Activated CD8-positive, alpha-beta memory T cell treated with anti-CD3 and anti-CD28 coated beads, Interleukin-2, amount 10 ng/mL, durations not matched to agents 7 days and 5 days (primary cell): ENCODE measurements at regions not wholly inside any gene's neighbourhood (a gene's known extent, or its start where the extent isn't known, plus 50 kb on each side); places are given as distances from the start of the nearest gene placed in this dataset.

Experiments
- ATAC-seq: fragments of 150-1000 bp; cut with Tn5 transposase; one replicate; pipeline ENCODE4 v1.10.0; 2021; ENCODE audit warnings: moderate library complexity
- CTCF ChIA-PET: fragments of 350-600 bp; sonication (Branson Sonifier 250); formaldehyde crosslinking; loops from one replicate; lab custom pipeline; 2021; ENCODE audit warnings: antibody characterized with exemption; lab: Charles Lee
- DNase-seq: peaks from one replicate; pipeline ENCODE4 v3.0.0-alpha.2; 2020
- H3K27ac Mint-ChIP-seq: one replicate; pipeline ENCODE4 v1.8.0; 2021; ENCODE audit warnings: mild to moderate bottlenecking, mixed read lengths
- H3K27me3 Mint-ChIP-seq: one replicate; pipeline ENCODE4 v1.8.0; 2021; ENCODE audit warnings: mixed read lengths
- H3K36me3 Mint-ChIP-seq: one replicate; pipeline ENCODE4 v1.8.0; 2021; ENCODE audit warnings: mild to moderate bottlenecking, mixed read lengths
- H3K4me1 Mint-ChIP-seq: one replicate; pipeline ENCODE4 v1.8.0; 2021; ENCODE audit warnings: mixed read lengths
- H3K4me3 Mint-ChIP-seq: one replicate; pipeline ENCODE4 v1.8.0; 2021; ENCODE audit warnings: mild to moderate bottlenecking, moderate library complexity, mixed read lengths
- H3K9me3 Mint-ChIP-seq: one replicate; pipeline ENCODE4 v1.8.0; 2022; ENCODE audit warnings: low read depth, mixed read lengths

DNA sequence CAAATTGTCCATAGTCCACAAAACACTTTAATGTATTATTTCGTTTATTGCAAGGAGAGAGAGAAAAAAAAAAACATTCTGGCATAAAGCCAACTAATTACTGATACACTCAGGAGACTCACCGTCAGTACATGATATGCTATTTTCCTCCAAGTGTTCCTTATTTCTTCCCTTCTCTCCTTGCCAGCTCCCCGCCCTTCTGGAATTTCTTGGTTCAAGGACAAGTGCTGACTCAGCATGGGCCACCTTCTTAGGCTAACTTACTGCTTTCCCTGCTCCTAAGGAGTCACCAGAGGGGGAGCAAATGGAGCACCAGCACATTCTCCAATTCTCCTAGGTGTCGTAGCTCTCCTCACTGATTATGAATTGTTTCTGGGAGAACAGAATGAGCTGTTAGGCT is 133.8 kb upstream of the HDAC9 start:
- ATAC-seq = no peak
- H3K27me3 Mint-ChIP-seq = peaks cover 4% of the 10 kb centered on the region
- no peaks in the 10 kb centered on the region for H3K36me3 Mint-ChIP-seq
- H3K4me3 Mint-ChIP-seq = no peak overlapping the region
- no peaks in the 10 kb centered on the region for H3K4me1 Mint-ChIP-seq
- no peak for DNase-seq
- H3K9me3 Mint-ChIP-seq = no peaks in the 10 kb centered on the region
- CTCF ChIA-PET = no interaction called here
- no peak overlapping the region for H3K27ac Mint-ChIP-seq

GRCh38 chr7:18363751-18364380 is 131.7 kb upstream of the HDAC9 start:
- CTCF ChIA-PET = no interaction called here
- Mint-ChIP-seq H3K4me1 (no peaks in the 10 kb centered on the region), H3K36me3 (no peaks in the 10 kb centered on the region), H3K4me3 (no peak overlapping the region), H3K9me3 (no peaks in the 10 kb centered on the region), H3K27me3 (peaks cover 4% of the 10 kb centered on the region), H3K27ac (no peak overlapping the region)
- DNase-seq (no peak), ATAC-seq (no peak)

- Mint-ChIP-seq H3K27me3 (peaks cover 4% of the 10 kb centered on the region), H3K4me1 (no peaks in the 10 kb centered on the region), H3K9me3 (no peaks in the 10 kb centered on the region), H3K36me3 (no peaks in the 10 kb centered on the region), H3K27ac (no peak overlapping the region), H3K4me3 (no peak overlapping the region)
- ATAC-seq (no peak), DNase-seq (no peak)
- CTCF ChIA-PET = no interaction called here
These were observed 131.2 kb upstream of the HDAC9 start for GRCh38 chr7:18364396-18364795.

- ATAC-seq = no peak
- no peak for DNase-seq
- CTCF ChIA-PET = no interaction called here
- Mint-ChIP-seq H3K4me1 (no peaks in the 10 kb centered on the region), H3K27ac (no peak overlapping the region), H3K27me3 (no peaks in the 10 kb centered on the region), H3K4me3 (no peak overlapping the region), H3K36me3 (no peaks in the 10 kb centered on the region), H3K9me3 (no peaks in the 10 kb centered on the region)
These were observed 129.2 kb upstream of the HDAC9 start for GRCh38 chr7:18366394-18366793.

DNA sequence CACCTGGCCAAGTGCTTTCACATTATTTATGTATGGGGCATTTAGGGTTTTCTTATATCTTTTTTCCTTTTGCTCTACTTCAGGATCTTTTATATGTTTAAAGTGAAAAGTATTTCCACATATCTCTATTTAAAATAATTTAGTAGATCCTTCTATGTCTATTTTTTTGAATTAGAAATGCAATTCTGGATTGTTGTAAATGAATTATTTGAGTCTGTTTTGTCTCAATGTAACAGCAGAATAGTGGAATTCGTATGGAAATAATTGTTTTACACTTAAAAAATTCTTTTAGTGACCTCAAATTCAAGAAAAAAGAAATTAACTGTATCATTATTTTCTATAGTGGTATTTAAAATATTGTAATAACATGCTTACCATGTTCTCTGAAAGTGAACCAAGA is 126.5 kb upstream of the HDAC9 start:
- DNase-seq = no peak
- H3K36me3 Mint-ChIP-seq = no peaks in the 10 kb centered on the region
- no peaks in the 10 kb centered on the region for H3K9me3 Mint-ChIP-seq
- no peaks in the 10 kb centered on the region for H3K4me1 Mint-ChIP-seq
- H3K27ac Mint-ChIP-seq = no peak overlapping the region
- CTCF ChIA-PET = no interaction called here
- no peaks in the 10 kb centered on the region for H3K27me3 Mint-ChIP-seq
- no peak overlapping the region for H3K4me3 Mint-ChIP-seq
- no peak for ATAC-seq

DNA sequence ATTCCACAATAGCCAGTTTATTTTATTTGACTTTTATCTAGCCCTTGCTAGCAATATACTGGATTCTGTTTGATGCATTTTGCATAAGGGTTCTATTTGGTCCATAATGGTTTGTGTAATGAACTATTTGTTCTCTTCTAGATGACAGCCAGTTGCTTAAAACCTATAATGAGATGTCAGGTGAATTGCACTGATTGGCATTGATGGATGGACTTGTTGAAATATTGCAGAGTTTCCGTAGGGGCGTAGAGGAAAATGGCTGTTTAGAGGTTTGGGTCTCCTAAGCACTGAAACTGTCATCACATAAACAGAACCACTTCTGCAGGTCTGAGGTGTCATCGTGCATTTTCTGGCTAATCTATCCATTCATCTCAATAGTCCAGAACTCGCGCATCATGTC is 124.9 kb upstream of the HDAC9 start:
- H3K27ac Mint-ChIP-seq = no peak overlapping the region
- no peak overlapping the region for H3K4me3 Mint-ChIP-seq
- no peaks in the 10 kb centered on the region for H3K36me3 Mint-ChIP-seq
- CTCF ChIA-PET = no interaction called here
- no peak for DNase-seq
- ATAC-seq = no peak
- no peaks in the 10 kb centered on the region for H3K4me1 Mint-ChIP-seq
- H3K27me3 Mint-ChIP-seq = no peaks in the 10 kb centered on the region
- H3K9me3 Mint-ChIP-seq = no peaks in the 10 kb centered on the region

DNA sequence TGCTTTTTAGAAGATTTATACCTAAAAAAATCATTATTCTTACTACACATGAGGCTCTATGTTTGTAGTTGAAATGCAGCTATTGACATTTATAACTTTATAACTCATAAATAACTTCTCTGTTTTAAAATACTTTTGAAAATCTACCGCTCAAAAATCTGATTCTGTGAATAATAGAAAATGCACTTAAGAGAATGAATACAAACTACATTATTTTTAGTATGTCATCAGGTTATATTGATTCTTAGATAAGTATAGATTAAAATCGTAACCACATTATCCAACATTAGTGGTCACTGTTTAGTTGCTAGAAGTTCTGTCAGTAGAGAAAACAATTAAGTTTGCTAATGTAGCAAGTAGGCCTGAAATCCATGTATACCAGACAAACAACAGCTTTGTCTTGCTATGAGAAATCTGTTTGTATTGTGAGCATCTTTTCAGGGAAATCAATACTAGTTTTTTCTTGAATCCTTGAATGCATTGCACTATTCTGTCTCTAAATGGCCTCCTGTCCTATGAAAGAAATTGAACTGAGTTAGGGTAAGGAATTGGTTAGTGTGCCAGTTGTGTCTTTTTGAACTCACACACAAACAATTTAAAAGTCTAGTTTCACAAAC is 116.5 kb upstream of the HDAC9 start:
- Mint-ChIP-seq H3K4me3 (no peak overlapping the region), H3K9me3 (no peaks in the 10 kb centered on the region), H3K36me3 (no peaks in the 10 kb centered on the region), H3K4me1 (no peaks in the 10 kb centered on the region), H3K27ac (no peak overlapping the region), H3K27me3 (no peaks in the 10 kb centered on the region)
- CTCF ChIA-PET = no interaction called here
- DNase-seq = no peak
- ATAC-seq = no peak

GRCh38 chr7:18384491-18385143 is 110.9 kb upstream of the HDAC9 start:
- H3K4me1 Mint-ChIP-seq = no peaks in the 10 kb centered on the region
- H3K4me3 Mint-ChIP-seq = no peak overlapping the region
- H3K9me3 Mint-ChIP-seq = no peaks in the 10 kb centered on the region
- H3K27ac Mint-ChIP-seq = no peak overlapping the region
- H3K27me3 Mint-ChIP-seq = no peaks in the 10 kb centered on the region
- CTCF ChIA-PET = no interaction called here
- ATAC-seq (no peak), DNase-seq (no peak)
- no peaks in the 10 kb centered on the region for H3K36me3 Mint-ChIP-seq

GRCh38 chr7:18386607-18387006 is 108.9 kb upstream of the HDAC9 start:
- H3K9me3 Mint-ChIP-seq = no peaks in the 10 kb centered on the region
- DNase-seq (no peak), ATAC-seq (no peak)
- H3K4me1 Mint-ChIP-seq = peaks cover 2% of the 10 kb centered on the region
- CTCF ChIA-PET = no interaction called here
- no peaks in the 10 kb centered on the region for H3K36me3 Mint-ChIP-seq
- H3K27me3 Mint-ChIP-seq = no peaks in the 10 kb centered on the region
- H3K4me3 Mint-ChIP-seq = no peak overlapping the region
- no peak overlapping the region for H3K27ac Mint-ChIP-seq

DNA sequence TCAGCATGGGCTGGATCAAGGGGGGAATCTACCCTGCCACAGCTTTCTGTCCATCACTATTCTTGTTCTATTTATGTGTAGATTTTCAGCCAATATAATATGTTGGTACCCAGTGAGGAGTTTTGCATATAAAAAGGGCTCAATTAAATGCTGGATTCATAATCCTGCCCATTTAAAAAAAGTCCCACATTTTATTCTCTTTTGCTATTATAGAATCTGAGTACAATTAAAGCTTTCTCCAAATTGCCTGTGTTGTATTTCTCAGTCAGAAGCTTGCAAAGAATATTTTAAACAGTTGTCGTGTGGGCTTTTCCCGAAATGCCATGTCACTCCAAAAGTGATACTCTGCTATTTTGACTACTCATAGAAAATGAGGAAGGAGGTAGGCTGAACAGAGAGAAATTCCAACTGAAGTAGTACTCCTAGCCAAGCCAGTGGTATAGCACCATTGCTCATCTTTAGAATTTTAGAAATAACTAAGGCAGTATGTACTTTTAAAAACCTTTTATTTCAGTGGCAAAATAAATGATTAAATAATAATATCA is 108.3 kb upstream of the HDAC9 start:
- DNase-seq = no peak
- peaks cover 2% of the 10 kb centered on the region for H3K4me1 Mint-ChIP-seq
- ATAC-seq = no peak
- CTCF ChIA-PET = no interaction called here
- no peaks in the 10 kb centered on the region for H3K9me3 Mint-ChIP-seq
- no peaks in the 10 kb centered on the region for H3K36me3 Mint-ChIP-seq
- no peak overlapping the region for H3K4me3 Mint-ChIP-seq
- no peak overlapping the region for H3K27ac Mint-ChIP-seq
- no peaks in the 10 kb centered on the region for H3K27me3 Mint-ChIP-seq

GRCh38 chr7:18390535-18390907 is 105.0 kb upstream of the HDAC9 start:
- H3K4me1 Mint-ChIP-seq = peaks cover 2% of the 10 kb centered on the region
- no peaks in the 10 kb centered on the region for H3K36me3 Mint-ChIP-seq
- H3K27ac Mint-ChIP-seq = no peak overlapping the region
- H3K9me3 Mint-ChIP-seq = no peaks in the 10 kb centered on the region
- CTCF ChIA-PET = interaction anchor here (0.6 kb wide), 1 partner anchor 37 kb away, joined by 3 read pairs; no protein-coding TSS in a partner anchor
- H3K4me3 Mint-ChIP-seq = no peak overlapping the region
- no peaks in the 10 kb centered on the region for H3K27me3 Mint-ChIP-seq
- DNase-seq (no peak), ATAC-seq (no peak)

DNA sequence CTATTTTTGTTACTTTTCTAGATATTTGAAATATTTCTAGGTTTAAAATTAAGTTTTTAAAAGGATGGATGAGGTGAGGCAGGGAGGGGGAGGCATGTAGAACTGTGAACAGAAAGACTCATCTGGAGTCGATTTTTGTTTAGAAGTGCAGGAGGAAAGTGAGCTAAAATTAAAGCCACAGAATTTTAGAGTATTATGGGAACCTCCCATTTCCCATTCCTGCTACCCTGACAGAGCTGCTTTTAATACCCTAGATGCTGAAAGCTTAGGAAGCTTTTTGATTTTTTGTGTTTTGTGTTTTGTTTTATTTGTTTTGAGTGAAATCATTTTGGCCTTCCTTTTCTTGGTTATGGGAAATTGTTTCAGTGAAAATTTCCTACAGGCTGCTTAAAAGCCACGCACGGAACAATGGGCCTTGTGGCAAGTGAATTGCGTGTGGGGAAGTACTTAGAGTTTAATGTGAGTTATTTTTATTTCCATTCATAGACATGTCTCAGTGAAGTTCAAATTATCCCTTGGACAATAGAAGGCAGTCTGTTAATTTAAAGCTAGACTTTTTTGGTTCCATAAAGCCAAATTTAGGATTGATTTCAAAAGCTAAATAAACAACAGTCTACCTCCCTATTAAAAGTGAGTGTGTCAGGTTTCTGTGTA is 102.0 kb upstream of the HDAC9 start:
- Mint-ChIP-seq H3K4me1 (peaks cover 2% of the 10 kb centered on the region), H3K9me3 (no peaks in the 10 kb centered on the region), H3K4me3 (no peak overlapping the region), H3K27ac (no peak overlapping the region), H3K27me3 (no peaks in the 10 kb centered on the region), H3K36me3 (no peaks in the 10 kb centered on the region)
- DNase-seq = no peak
- CTCF ChIA-PET = no interaction called here
- ATAC-seq = no peak

GRCh38 chr7:18395868-18396267 is 99.7 kb upstream of the HDAC9 start:
- ATAC-seq (no peak), DNase-seq (no peak)
- no peaks in the 10 kb centered on the region for H3K4me1 Mint-ChIP-seq
- no peaks in the 10 kb centered on the region for H3K9me3 Mint-ChIP-seq
- no peak overlapping the region for H3K4me3 Mint-ChIP-seq
- H3K36me3 Mint-ChIP-seq = no peaks in the 10 kb centered on the region
- no peaks in the 10 kb centered on the region for H3K27me3 Mint-ChIP-seq
- no peak overlapping the region for H3K27ac Mint-ChIP-seq
- CTCF ChIA-PET = no interaction called here

DNA sequence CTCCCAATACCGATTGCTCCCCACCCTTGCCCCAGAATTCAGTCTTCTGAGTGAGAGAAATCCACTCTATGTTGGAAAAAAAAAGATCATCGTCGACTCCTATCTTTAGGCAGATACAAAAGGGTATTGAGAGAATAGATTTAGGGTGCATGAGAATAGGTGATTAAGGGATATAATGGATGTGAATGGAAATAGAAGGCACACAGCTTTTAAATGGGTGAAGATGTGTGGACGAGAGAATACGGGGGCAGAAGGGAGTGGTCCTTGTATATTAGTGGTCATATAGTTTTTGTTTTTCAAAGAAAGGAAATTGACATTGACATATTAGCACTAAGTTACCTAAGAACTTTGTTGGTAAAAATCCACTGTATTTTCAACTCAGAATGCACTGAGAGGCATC is 98.6 kb upstream of the HDAC9 start:
- Mint-ChIP-seq H3K9me3 (no peaks in the 10 kb centered on the region), H3K27me3 (no peaks in the 10 kb centered on the region), H3K4me1 (no peaks in the 10 kb centered on the region), H3K27ac (no peak overlapping the region), H3K4me3 (no peak overlapping the region), H3K36me3 (no peaks in the 10 kb centered on the region)
- CTCF ChIA-PET = no interaction called here
- ATAC-seq (no peak), DNase-seq (no peak)
